NCI-H526 (cell line): ENCODE measurements at regions not wholly inside any gene's neighbourhood (a gene's known extent, or its start where the extent isn't known, plus 50 kb on each side); places are given as distances from the start of the nearest gene placed in this dataset.
A peak's percentile ranks its signal among the peaks of the same experiment; 100 is the strongest.

Experiments
- DNase-seq, 2 experiments: peaks; one replicate each; lab custom pipeline; 2025; lab: John Stamatoyannopoulos, UW

- no peak for DNase-seq
Measured at GRCh38 chr12:127664901-127665300, 602.1 kb upstream of the TMEM132C start.

GRCh38 chr12:127667131-127667685 is 599.8 kb upstream of the TMEM132C start:
- DNase-seq, result no peak

GRCh38 chr12:127670294-127670693 is 596.7 kb upstream of the TMEM132C start:
- no peak for DNase-seq

- DNase-seq, result no peak
Measured at GRCh38 chr12:127670796-127671195, 596.2 kb upstream of the TMEM132C start.

GRCh38 chr12:127675936-127676335 is 591.0 kb upstream of the TMEM132C start:
- DNase-seq, result no peak

- peak; percentile 72 to 91 for DNase-seq
Measured at GRCh38 chr12:127677537-127678131, 589.3 kb upstream of the TMEM132C start.

- no peak for DNase-seq
Measured at GRCh38 chr12:127678945-127679344, 588.0 kb upstream of the TMEM132C start.

- DNase-seq, result no peak
Measured at GRCh38 chr12:127680516-127680915, 586.5 kb upstream of the TMEM132C start.

- no peak for DNase-seq
Measured at GRCh38 chr12:127681151-127681754, 585.7 kb upstream of the TMEM132C start.

- no peak for DNase-seq
Measured at GRCh38 chr12:127685491-127685890, 581.5 kb upstream of the TMEM132C start.

GRCh38 chr12:127685931-127686330 is 581.0 kb upstream of the TMEM132C start:
- no peak for DNase-seq

- no peak for DNase-seq
Measured at GRCh38 chr12:127687181-127687580, 579.8 kb upstream of the TMEM132C start.

GRCh38 chr12:127688906-127689428 is 578.0 kb upstream of the TMEM132C start:
- DNase-seq, result no peak

- DNase-seq, result no peak
Measured at GRCh38 chr12:127690161-127690560, 576.8 kb upstream of the TMEM132C start.

GRCh38 chr12:127696963-127697362 is 570.0 kb upstream of the TMEM132C start:
- no peak for DNase-seq

- DNase-seq, result no peak
Measured at GRCh38 chr12:127703026-127703425, 563.9 kb upstream of the TMEM132C start.

- no peak for DNase-seq
Measured at GRCh38 chr12:127711108-127711507, 555.9 kb upstream of the TMEM132C start.

GRCh38 chr12:127712561-127712960 is 554.4 kb upstream of the TMEM132C start:
- DNase-seq, result no peak

GRCh38 chr12:127716166-127716565 is 550.8 kb upstream of the TMEM132C start:
- DNase-seq, result no peak

- DNase-seq, result no peak
Measured at GRCh38 chr12:127717278-127717677, 549.7 kb upstream of the TMEM132C start.

- no peak for DNase-seq
Measured at GRCh38 chr12:127720334-127720733, 546.6 kb upstream of the TMEM132C start.

- no peak for DNase-seq
Measured at GRCh38 chr12:127722611-127723010, 544.4 kb upstream of the TMEM132C start.

- DNase-seq, result no peak
Measured at GRCh38 chr12:127723251-127723650, 543.7 kb upstream of the TMEM132C start.
